ENCODE measurements at regions not wholly inside any gene's neighbourhood (a gene's known extent, or its start where the extent isn't known, plus 50 kb on each side); places are given as distances from the start of the nearest gene placed in this dataset.

- H3K79me2 ChIP-seq (ENCODE audit: control insufficient read depth, insufficient read depth, low read length) = no peaks in the 10 kb centered on the region
- WGBS (ENCODE audit: extremely low coverage, insufficient coverage, low lambda C conversion rate) = no CpG with 5 or more reads among the region's 8 CpGs
- no peak overlapping the region for H3K9ac ChIP-seq (ENCODE audit: low read length)
- no peak overlapping the region for H4K5ac ChIP-seq (ENCODE audit: low read length)
- no peak overlapping the region for H3K18ac ChIP-seq (ENCODE audit: low read length)
- H3K4ac ChIP-seq (ENCODE audit: low read depth, low read length) = no peak overlapping the region
- peak; percentile 56 for DNase-seq
- H3K4me2 ChIP-seq (ENCODE audit: low read length) = no peak overlapping the region
- H3K27ac ChIP-seq (ENCODE audit: low read depth, low read length) = no peak overlapping the region
- H2BK120ac ChIP-seq (ENCODE audit: low read depth, low read length) = no peak overlapping the region
- no peaks in the 10 kb centered on the region for H3K36me3 ChIP-seq (ENCODE audit: control insufficient read depth, insufficient read depth, low read length)
- H3K79me1 ChIP-seq (ENCODE audit: low read length) = no peaks in the 10 kb centered on the region
- no peaks in the 10 kb centered on the region for H3K27me3 ChIP-seq (ENCODE audit: insufficient read depth, low read length, poor library complexity)
- H2BK5ac ChIP-seq (ENCODE audit: low read length) = no peak overlapping the region
- H3K4me1 ChIP-seq (ENCODE audit: control insufficient read depth, low read depth, low read length) = no peaks in the 10 kb centered on the region
- no peak overlapping the region for H2AK5ac ChIP-seq (ENCODE audit: low read length)
- no peak overlapping the region for H2BK15ac ChIP-seq (replicated peaks; ENCODE audit: low read depth)
- H3K23ac ChIP-seq (ENCODE audit: low read length) = no peak overlapping the region
- H3K4me3 ChIP-seq (ENCODE audit: low read length) = no peak overlapping the region
- no peak overlapping the region for H4K8ac ChIP-seq (ENCODE audit: low read depth, low read length)
- H3K56ac ChIP-seq (ENCODE audit: low read length) = no peak overlapping the region
Observed at GRCh38 chr2:33782395-33783230, 183.5 kb upstream of the FAM98A start.

GRCh38 chr2:33777786-33778185, 178.7 kb upstream of the FAM98A start:
- Histone ChIP-seq H4K5ac (ENCODE audit: low read length) (no peak overlapping the region), H3K27ac (ENCODE audit: low read depth, low read length) (no peak overlapping the region), H2BK5ac (ENCODE audit: low read length) (no peak overlapping the region), H3K4me3 (ENCODE audit: low read length) (no peak overlapping the region), H4K8ac (ENCODE audit: low read depth, low read length) (no peak overlapping the region), H2BK15ac (replicated peaks; ENCODE audit: low read depth) (no peak overlapping the region), H3K56ac (ENCODE audit: low read length) (no peak overlapping the region), H3K4me1 (ENCODE audit: control insufficient read depth, low read depth, low read length) (no peaks in the 10 kb centered on the region), H2BK120ac (ENCODE audit: low read depth, low read length) (no peak overlapping the region), H3K4me2 (ENCODE audit: low read length) (no peak overlapping the region), H3K79me2 (ENCODE audit: control insufficient read depth, insufficient read depth, low read length) (no peaks in the 10 kb centered on the region), H3K79me1 (ENCODE audit: low read length) (no peaks in the 10 kb centered on the region), H3K36me3 (ENCODE audit: control insufficient read depth, insufficient read depth, low read length) (no peaks in the 10 kb centered on the region), H2AK5ac (ENCODE audit: low read length) (no peak overlapping the region), H3K9ac (ENCODE audit: low read length) (no peak overlapping the region), H3K4ac (ENCODE audit: low read depth, low read length) (no peak overlapping the region), H3K27me3 (ENCODE audit: insufficient read depth, low read length, poor library complexity) (no peaks in the 10 kb centered on the region), H3K23ac (ENCODE audit: low read length) (no peak overlapping the region), H3K18ac (ENCODE audit: low read length) (no peak overlapping the region)
- no peak for DNase-seq
- WGBS (ENCODE audit: extremely low coverage, insufficient coverage, low lambda C conversion rate) = no CpG with 5 or more reads among the region's 3 CpGs

GRCh38 chr2:33775306-33775705, 176.2 kb upstream of the FAM98A start:
- H3K4me3 ChIP-seq (ENCODE audit: low read length) = no peak overlapping the region
- no peak overlapping the region for H3K9ac ChIP-seq (ENCODE audit: low read length)
- no peak overlapping the region for H4K5ac ChIP-seq (ENCODE audit: low read length)
- no peak overlapping the region for H3K4me2 ChIP-seq (ENCODE audit: low read length)
- no peaks in the 10 kb centered on the region for H3K79me1 ChIP-seq (ENCODE audit: low read length)
- H3K4ac ChIP-seq (ENCODE audit: low read depth, low read length) = no peak overlapping the region
- H2BK15ac ChIP-seq (replicated peaks; ENCODE audit: low read depth) = no peak overlapping the region
- no peaks in the 10 kb centered on the region for H3K27me3 ChIP-seq (ENCODE audit: insufficient read depth, low read length, poor library complexity)
- no peak overlapping the region for H2BK5ac ChIP-seq (ENCODE audit: low read length)
- WGBS (ENCODE audit: extremely low coverage, insufficient coverage, low lambda C conversion rate) = no CpG with 5 or more reads among the region's 21 CpGs
- H3K23ac ChIP-seq (ENCODE audit: low read length) = no peak overlapping the region
- no peaks in the 10 kb centered on the region for H3K79me2 ChIP-seq (ENCODE audit: control insufficient read depth, insufficient read depth, low read length)
- H2BK120ac ChIP-seq (ENCODE audit: low read depth, low read length) = no peak overlapping the region
- no peak for DNase-seq
- no peak overlapping the region for H3K56ac ChIP-seq (ENCODE audit: low read length)
- H3K27ac ChIP-seq (ENCODE audit: low read depth, low read length) = no peak overlapping the region
- H3K4me1 ChIP-seq (ENCODE audit: control insufficient read depth, low read depth, low read length) = no peaks in the 10 kb centered on the region
- no peaks in the 10 kb centered on the region for H3K36me3 ChIP-seq (ENCODE audit: control insufficient read depth, insufficient read depth, low read length)
- no peak overlapping the region for H4K8ac ChIP-seq (ENCODE audit: low read depth, low read length)
- H2AK5ac ChIP-seq (ENCODE audit: low read length) = no peak overlapping the region
- H3K18ac ChIP-seq (ENCODE audit: low read length) = no peak overlapping the region

- Histone ChIP-seq H2AK5ac (ENCODE audit: low read length) (no peak overlapping the region), H3K36me3 (ENCODE audit: control insufficient read depth, insufficient read depth, low read length) (no peaks in the 10 kb centered on the region), H3K56ac (ENCODE audit: low read length) (no peak overlapping the region), H3K4me1 (ENCODE audit: control insufficient read depth, low read depth, low read length) (no peaks in the 10 kb centered on the region), H4K8ac (ENCODE audit: low read depth, low read length) (no peak overlapping the region), H4K5ac (ENCODE audit: low read length) (no peak overlapping the region), H3K79me1 (ENCODE audit: low read length) (no peaks in the 10 kb centered on the region), H3K4me3 (ENCODE audit: low read length) (no peak overlapping the region), H2BK15ac (replicated peaks; ENCODE audit: low read depth) (no peak overlapping the region), H3K4me2 (ENCODE audit: low read length) (no peak overlapping the region), H3K23ac (ENCODE audit: low read length) (no peak overlapping the region), H3K79me2 (ENCODE audit: control insufficient read depth, insufficient read depth, low read length) (no peaks in the 10 kb centered on the region), H3K18ac (ENCODE audit: low read length) (no peak overlapping the region), H2BK120ac (ENCODE audit: low read depth, low read length) (no peak overlapping the region), H3K4ac (ENCODE audit: low read depth, low read length) (no peak overlapping the region), H3K9ac (ENCODE audit: low read length) (no peak overlapping the region), H2BK5ac (ENCODE audit: low read length) (no peak overlapping the region), H3K27me3 (ENCODE audit: insufficient read depth, low read length, poor library complexity) (no peaks in the 10 kb centered on the region), H3K27ac (ENCODE audit: low read depth, low read length) (no peak overlapping the region)
- WGBS (ENCODE audit: extremely low coverage, insufficient coverage, low lambda C conversion rate) = no CpG with 5 or more reads among the region's 2 CpGs
- DNase-seq = peak; percentile 70
Observed at GRCh38 chr2:33770023-33770422, 170.9 kb upstream of the FAM98A start.

- no peak for DNase-seq
- H3K4me2 ChIP-seq (ENCODE audit: low read length) = no peak overlapping the region
- H2BK120ac ChIP-seq (ENCODE audit: low read depth, low read length) = no peak overlapping the region
- no CpG with 5 or more reads among the region's 4 CpGs for WGBS (ENCODE audit: extremely low coverage, insufficient coverage, low lambda C conversion rate)
- no peak overlapping the region for H3K23ac ChIP-seq (ENCODE audit: low read length)
- no peak overlapping the region for H3K4me3 ChIP-seq (ENCODE audit: low read length)
- H2BK15ac ChIP-seq (replicated peaks; ENCODE audit: low read depth) = no peak overlapping the region
- no peak overlapping the region for H3K9ac ChIP-seq (ENCODE audit: low read length)
- no peak overlapping the region for H3K56ac ChIP-seq (ENCODE audit: low read length)
- H3K18ac ChIP-seq (ENCODE audit: low read length) = no peak overlapping the region
- H3K4me1 ChIP-seq (ENCODE audit: control insufficient read depth, low read depth, low read length) = no peaks in the 10 kb centered on the region
- no peaks in the 10 kb centered on the region for H3K79me2 ChIP-seq (ENCODE audit: control insufficient read depth, insufficient read depth, low read length)
- H3K27me3 ChIP-seq (ENCODE audit: insufficient read depth, low read length, poor library complexity) = no peaks in the 10 kb centered on the region
- no peak overlapping the region for H2AK5ac ChIP-seq (ENCODE audit: low read length)
- H3K27ac ChIP-seq (ENCODE audit: low read depth, low read length) = no peak overlapping the region
- no peak overlapping the region for H4K5ac ChIP-seq (ENCODE audit: low read length)
- no peaks in the 10 kb centered on the region for H3K79me1 ChIP-seq (ENCODE audit: low read length)
- H2BK5ac ChIP-seq (ENCODE audit: low read length) = no peak overlapping the region
- H4K8ac ChIP-seq (ENCODE audit: low read depth, low read length) = no peak overlapping the region
- no peak overlapping the region for H3K4ac ChIP-seq (ENCODE audit: low read depth, low read length)
- no peaks in the 10 kb centered on the region for H3K36me3 ChIP-seq (ENCODE audit: control insufficient read depth, insufficient read depth, low read length)
Observed at GRCh38 chr2:33766175-33766574, 167.1 kb upstream of the FAM98A start.

GRCh38 chr2:33765122-33765521, 166.0 kb upstream of the FAM98A start:
- DNase-seq = peak; percentile 79
- Histone ChIP-seq H2BK15ac (replicated peaks; ENCODE audit: low read depth) (no peak overlapping the region), H3K79me1 (ENCODE audit: low read length) (no peaks in the 10 kb centered on the region), H2AK5ac (ENCODE audit: low read length) (no peak overlapping the region), H3K79me2 (ENCODE audit: control insufficient read depth, insufficient read depth, low read length) (no peaks in the 10 kb centered on the region), H4K8ac (ENCODE audit: low read depth, low read length) (no peak overlapping the region), H4K5ac (ENCODE audit: low read length) (no peak overlapping the region), H3K18ac (ENCODE audit: low read length) (no peak overlapping the region), H3K4me2 (ENCODE audit: low read length) (no peak overlapping the region), H3K27ac (ENCODE audit: low read depth, low read length) (no peak overlapping the region), H3K56ac (ENCODE audit: low read length) (no peak overlapping the region), H3K23ac (ENCODE audit: low read length) (no peak overlapping the region), H3K27me3 (ENCODE audit: insufficient read depth, low read length, poor library complexity) (no peaks in the 10 kb centered on the region), H3K9ac (ENCODE audit: low read length) (no peak overlapping the region), H2BK5ac (ENCODE audit: low read length) (no peak overlapping the region), H3K4ac (ENCODE audit: low read depth, low read length) (no peak overlapping the region), H2BK120ac (ENCODE audit: low read depth, low read length) (no peak overlapping the region), H3K36me3 (ENCODE audit: control insufficient read depth, insufficient read depth, low read length) (no peaks in the 10 kb centered on the region), H3K4me1 (ENCODE audit: control insufficient read depth, low read depth, low read length) (no peaks in the 10 kb centered on the region), H3K4me3 (ENCODE audit: low read length) (no peak overlapping the region)
- no CpG with 5 or more reads among the region's 2 CpGs for WGBS (ENCODE audit: extremely low coverage, insufficient coverage, low lambda C conversion rate)
